Calu3 (cell line): ENCODE measurements at regions not wholly inside any gene's neighbourhood (a gene's known extent, or its start where the extent isn't known, plus 50 kb on each side); places are given as distances from the start of the nearest gene placed in this dataset.
A peak's percentile ranks its signal among the peaks of the same experiment; 100 is the strongest.

ENCODE experiments used
- BruUV-seq: library from RNA; stranded (reverse); fragments of 400-500 nt; replicated peaks from 2 replicates; lab custom pipeline; 2021; lab: Mats Ljungman, UMichigan
- CTCF ChIA-PET: fragments of 300-600 bp; sonication (Branson Sonifier 250); formaldehyde crosslinking; loops from one replicate; lab custom pipeline; 2022; ENCODE audit warnings: antibody characterized with exemption; lab: Charles Lee
- DNase-seq: peaks from one replicate; pipeline ENCODE4 v3.0.0; 2022
- H3K27ac Mint-ChIP-seq: one replicate; pipeline ENCODE4 v1.8.0; 2022; ENCODE audit warnings: mixed read lengths; ENCODE audit not compliant: unreplicated experiment
- H3K27me3 Mint-ChIP-seq: one replicate; pipeline ENCODE4 v1.8.0; 2022; ENCODE audit warnings: mixed read lengths; ENCODE audit not compliant: unreplicated experiment
- H3K36me3 Mint-ChIP-seq: one replicate; pipeline ENCODE4 v1.8.0; 2022; ENCODE audit warnings: mild to moderate bottlenecking, moderate library complexity, mixed read lengths; ENCODE audit not compliant: insufficient read depth, unreplicated experiment
- H3K4me1 Mint-ChIP-seq: one replicate; pipeline ENCODE4 v1.8.0; 2022; ENCODE audit warnings: mild to moderate bottlenecking, low read depth, mixed read lengths; ENCODE audit not compliant: unreplicated experiment
- H3K4me3 Mint-ChIP-seq: one replicate; pipeline ENCODE4 v1.8.0; 2022; ENCODE audit warnings: mild to moderate bottlenecking, low read depth, moderate library complexity, mixed read lengths; ENCODE audit not compliant: unreplicated experiment
- H3K9me3 Mint-ChIP-seq: one replicate; pipeline ENCODE4 v1.8.0; 2022; ENCODE audit warnings: low read depth, mixed read lengths; ENCODE audit not compliant: unreplicated experiment
- CTCF ChIP-seq: fragments of 200-600 bp; IDR thresholded peaks from one replicate; pipeline ENCODE4 v1.8.0; 2022; ENCODE audit warnings: antibody characterized with exemption; ENCODE audit not compliant: unreplicated experiment
- intact Hi-C: fragments of 100-400 bp; cut with micrococcal nuclease; formaldehyde crosslinking; loops from one replicate; pipeline ENCODE4 v1.10.0; 2022; ENCODE audit not compliant: unreplicated experiment

- H3K4me3 Mint-ChIP-seq = no peak overlapping the region
Observed at GRCh38 chr9:2299156-2299842, 284.2 kb downstream of the SMARCA2 start.

DNA sequence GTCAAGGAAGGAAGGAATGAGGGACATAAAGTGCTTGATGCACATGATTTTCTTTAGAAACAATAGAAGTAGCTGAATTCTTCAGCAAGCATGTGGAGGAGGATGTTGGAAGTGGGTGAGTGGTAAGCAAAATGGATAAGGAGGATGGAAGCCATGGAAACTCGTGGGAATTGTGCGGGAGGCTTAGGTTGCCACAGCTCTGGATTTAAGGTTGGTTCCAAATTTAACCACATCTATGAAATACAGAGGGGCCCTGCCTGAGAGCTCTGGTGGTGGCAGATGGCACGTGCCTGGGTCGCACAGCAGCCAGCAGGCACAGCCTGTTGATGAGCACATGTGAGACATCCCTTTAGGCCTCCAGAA lies 284.7 kb downstream of the SMARCA2 start:
- H3K27me3 Mint-ChIP-seq = no peaks in the 10 kb centered on the region
- H3K27ac Mint-ChIP-seq = no peak overlapping the region
- H3K36me3 Mint-ChIP-seq = no peaks in the 10 kb centered on the region
- intact Hi-C loops = loop anchor here (10.0 kb wide), 1 partner anchor 55 kb away; no protein-coding TSS in a partner anchor
- BruUV-seq = no TSS peak
- no peak for TF ChIP-seq CTCF
- CTCF ChIA-PET = no interaction called here
- H3K4me1 Mint-ChIP-seq = peaks cover 10% of the 10 kb centered on the region
- peaks cover 6% of the 10 kb centered on the region for H3K9me3 Mint-ChIP-seq
- no peak for DNase-seq
- H3K4me3 Mint-ChIP-seq = no peak overlapping the region

More at GRCh38 chr9:2299156-2299842, 284.2 kb downstream of the SMARCA2 start:
- peak overlapping the region; percentile 14 for H3K27ac Mint-ChIP-seq
- peak; percentile 63 for DNase-seq
- no peak for TF ChIP-seq CTCF
- H3K4me1 Mint-ChIP-seq = peaks cover 10% of the 10 kb centered on the region
- H3K9me3 Mint-ChIP-seq = peaks cover 6% of the 10 kb centered on the region
- intact Hi-C loops = loop anchor here (10.0 kb wide), 1 partner anchor 54 kb away; no protein-coding TSS in a partner anchor
- CTCF ChIA-PET = no interaction called here
- BruUV-seq = no TSS peak
- no peaks in the 10 kb centered on the region for H3K27me3 Mint-ChIP-seq
- H3K36me3 Mint-ChIP-seq = no peaks in the 10 kb centered on the region

- DNase-seq = no peak
- Mint-ChIP-seq H3K27ac (no peak overlapping the region), H3K36me3 (no peaks in the 10 kb centered on the region), H3K4me3 (no peak overlapping the region), H3K27me3 (no peaks in the 10 kb centered on the region), H3K9me3 (peaks cover 6% of the 10 kb centered on the region), H3K4me1 (peaks cover 10% of the 10 kb centered on the region)
- intact Hi-C loops = no loop called here
- TF ChIP-seq CTCF = no peak
- CTCF ChIA-PET = no interaction called here
- no TSS peak for BruUV-seq
Observed at GRCh38 chr9:2300325-2300724, 285.2 kb downstream of the SMARCA2 start.

DNA sequence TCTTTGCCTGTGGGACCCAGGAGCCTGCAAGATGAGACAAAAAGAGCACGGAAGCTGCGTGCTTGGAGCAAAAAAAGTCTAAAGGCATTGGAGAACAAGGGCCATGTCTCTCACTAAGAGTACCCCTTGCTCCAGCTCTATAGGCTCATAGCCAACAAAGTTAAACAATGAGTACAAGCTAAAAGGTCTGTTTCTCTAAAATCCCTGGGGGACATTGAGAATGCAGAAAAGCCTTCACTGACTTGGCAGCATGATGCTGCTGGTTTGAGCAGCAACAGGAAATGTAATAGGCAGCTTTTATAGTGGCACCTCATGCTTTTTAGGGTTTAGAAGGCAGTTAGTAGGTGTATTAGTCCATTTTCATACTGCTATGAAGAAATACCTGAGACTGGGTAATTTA lies 287.5 kb downstream of the SMARCA2 start:
- intact Hi-C loops = no loop called here
- DNase-seq = no peak
- CTCF ChIA-PET = no interaction called here
- no peaks in the 10 kb centered on the region for H3K27me3 Mint-ChIP-seq
- H3K4me1 Mint-ChIP-seq = peaks cover 10% of the 10 kb centered on the region
- no peak overlapping the region for H3K4me3 Mint-ChIP-seq
- H3K9me3 Mint-ChIP-seq = peaks cover 2% of the 10 kb centered on the region
- BruUV-seq = no TSS peak
- H3K36me3 Mint-ChIP-seq = no peaks in the 10 kb centered on the region
- no peak overlapping the region for H3K27ac Mint-ChIP-seq
- no peak for TF ChIP-seq CTCF
